ENCODE measurements at regions not wholly inside any gene's neighbourhood (a gene's known extent, or its start where the extent isn't known, plus 50 kb on each side); places are given as distances from the start of the nearest gene placed in this dataset.
A peak's percentile ranks its signal among the peaks of the same experiment; 100 is the strongest.
"Not testable (repeated sequence)": the region's sequence is repeated elsewhere in the genome, so short reads cannot be mapped to it uniquely, and the experiment has no call there.

DNA sequence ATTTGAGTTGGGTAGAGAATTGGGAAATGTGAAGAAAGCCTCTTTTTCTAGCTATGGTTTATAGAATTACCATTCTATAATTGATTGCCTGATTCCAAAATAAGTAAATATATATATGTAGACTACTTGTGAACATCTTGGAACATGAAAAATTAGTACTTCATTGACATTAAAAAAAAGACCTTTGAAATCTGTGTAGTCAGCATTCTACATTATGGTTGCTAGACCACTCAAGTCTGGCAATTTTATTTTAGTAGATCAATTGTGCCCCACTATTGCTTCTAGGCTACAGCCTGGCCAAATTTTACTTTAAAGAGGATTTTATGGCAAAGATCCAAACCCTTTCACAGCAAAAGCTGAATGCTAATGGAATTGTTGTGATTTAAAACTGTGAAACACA, 279.8 kb downstream of the IKZF2 start:
- DNase-seq (ENCODE audit: low spot score) = no peak

DNA sequence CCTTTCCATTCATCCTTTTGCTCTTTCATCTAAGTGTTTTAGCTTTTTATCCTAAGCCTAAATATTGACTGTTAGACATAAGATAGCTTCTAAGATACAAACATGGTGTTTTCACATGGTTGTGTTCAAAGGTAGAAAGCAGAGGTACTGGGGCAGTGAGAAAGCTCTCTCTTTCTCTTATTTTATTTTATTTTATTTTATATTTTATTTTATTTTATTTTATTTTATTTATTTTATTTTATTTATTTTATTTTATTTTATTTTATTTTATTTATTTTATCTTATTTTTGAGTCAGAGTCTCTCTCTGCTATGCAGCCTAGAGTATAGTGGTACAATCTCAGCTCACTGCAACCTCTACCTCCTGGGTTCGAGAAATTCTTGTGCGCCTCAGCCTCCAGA, 287.2 kb downstream of the IKZF2 start:
- DNase-seq (ENCODE audit: low spot score) = no peak

DNA sequence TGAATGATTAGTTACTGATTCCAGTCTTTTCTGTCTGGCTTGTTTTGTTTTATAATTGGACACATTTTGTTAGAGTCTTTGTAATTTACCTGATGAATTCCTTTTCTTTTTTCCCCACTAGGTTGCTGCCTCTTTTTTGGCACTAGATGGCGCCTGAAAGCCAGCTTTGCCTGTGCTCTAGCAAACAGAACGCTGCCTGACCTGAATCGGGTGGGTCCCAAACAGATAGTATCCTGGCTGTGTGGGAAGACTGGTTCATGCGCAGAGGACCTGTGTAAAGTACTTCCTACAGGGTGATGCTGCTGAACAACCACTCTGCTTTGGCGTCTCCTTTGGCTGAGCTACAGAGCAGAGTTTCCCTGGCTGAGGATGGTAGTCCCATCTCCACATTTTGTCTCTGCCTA, 288.2 kb downstream of the IKZF2 start:
- peak; percentile 60 for DNase-seq (ENCODE audit: low spot score)

DNA sequence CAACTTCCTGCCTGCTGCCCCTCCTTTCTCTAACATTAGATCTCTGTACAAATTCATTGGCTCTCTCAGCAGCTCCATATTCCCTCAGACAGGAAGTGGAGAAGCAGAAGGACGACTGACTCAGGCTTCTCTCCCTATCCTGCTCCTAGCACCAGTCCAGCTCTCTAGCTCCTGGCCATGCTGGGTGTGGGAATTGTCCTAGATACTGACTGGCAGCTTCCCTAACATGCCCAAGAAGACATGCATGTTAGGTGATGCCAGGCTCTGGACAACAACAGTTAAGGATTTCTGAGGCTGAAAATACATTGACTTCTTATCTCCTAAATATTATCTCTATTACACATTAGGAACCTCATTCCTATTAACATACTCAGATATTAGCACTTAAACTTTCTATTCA, 292.9 kb downstream of the IKZF2 start:
- DNase-seq (ENCODE audit: low spot score) = no peak

DNA sequence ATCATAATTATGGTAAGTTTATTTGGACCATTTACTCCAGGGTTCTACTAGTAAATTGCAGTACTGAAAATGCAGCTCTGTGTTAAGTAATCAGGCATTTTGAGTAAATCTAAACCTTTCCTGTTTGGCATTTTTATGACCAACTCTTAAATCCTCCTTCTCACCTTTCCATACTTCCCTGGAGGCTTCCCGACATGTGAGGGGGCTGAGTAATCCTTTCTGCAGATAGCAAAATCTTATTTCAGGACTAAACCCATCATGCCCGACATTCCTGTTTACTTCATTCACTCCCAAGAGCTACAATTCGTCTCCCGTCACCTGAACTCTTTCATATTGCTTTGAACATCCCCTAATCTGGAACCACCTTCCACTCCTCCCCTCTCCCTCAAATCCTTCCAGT, 296.6 kb downstream of the IKZF2 start:
- no peak for DNase-seq (ENCODE audit: low spot score)

- DNase-seq (ENCODE audit: low spot score) = no peak
Measured at GRCh38 chr2:212854116-212854515, 297.3 kb downstream of the IKZF2 start.

GRCh38 chr2:212845941-212846340, 305.5 kb downstream of the IKZF2 start:
- DNase-seq (ENCODE audit: low spot score) = no peak

GRCh38 chr2:212843409-212844199, 305.0 kb upstream of the ERBB4 start:
- peak; percentile 56 for DNase-seq (ENCODE audit: low spot score)

DNA sequence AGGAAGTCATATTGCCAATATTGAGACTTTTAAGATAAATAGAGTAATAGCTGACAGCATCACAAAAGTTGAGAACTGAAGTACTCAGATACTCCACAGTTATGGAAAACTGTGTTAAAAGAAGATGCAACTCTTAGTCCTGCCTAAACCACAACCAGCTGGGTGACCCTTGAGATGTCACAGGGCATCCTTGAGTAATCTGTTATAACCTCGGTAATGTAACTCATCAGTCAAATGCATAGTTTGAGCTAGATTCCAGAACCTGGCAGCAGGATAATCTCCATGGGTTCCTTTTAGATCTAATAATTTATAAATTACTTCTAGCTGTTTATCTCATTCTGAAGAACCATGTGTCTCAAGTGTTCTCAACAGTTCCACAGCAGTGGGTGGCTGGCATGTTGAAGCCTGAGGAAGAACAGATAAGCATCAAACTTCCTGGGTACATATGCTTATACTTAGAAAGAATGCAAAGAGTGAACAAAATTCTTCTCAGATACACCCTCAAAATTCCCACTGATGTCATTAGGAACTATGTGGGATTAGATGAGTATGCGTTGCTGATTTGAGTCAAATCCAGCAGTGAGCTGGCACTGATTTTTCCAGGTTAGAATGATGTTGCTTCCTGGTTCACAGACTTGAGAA, 304.1 kb upstream of the ERBB4 start:
- DNase-seq (ENCODE audit: low spot score) = no peak

DNA sequence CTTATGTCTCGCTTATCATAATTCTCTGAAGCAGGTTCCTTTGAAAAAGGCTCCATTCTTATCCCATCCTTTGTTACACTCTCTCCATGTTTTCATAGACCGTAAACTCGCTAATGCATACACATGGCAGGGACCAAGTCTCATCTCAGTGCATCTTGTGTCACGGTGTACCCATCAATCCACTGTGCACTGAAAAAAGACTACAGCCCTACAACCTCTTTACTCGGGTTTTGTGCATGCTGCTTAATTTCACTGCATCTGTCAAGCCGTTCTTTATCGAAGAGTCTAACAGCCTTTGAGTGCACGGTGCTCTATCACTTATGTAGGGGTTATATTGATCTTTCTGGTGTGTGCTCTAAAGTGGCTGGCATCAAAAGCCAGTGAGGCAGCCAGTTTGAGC, 302.9 kb upstream of the ERBB4 start:
- DNase-seq (ENCODE audit: low spot score) = no peak

DNA sequence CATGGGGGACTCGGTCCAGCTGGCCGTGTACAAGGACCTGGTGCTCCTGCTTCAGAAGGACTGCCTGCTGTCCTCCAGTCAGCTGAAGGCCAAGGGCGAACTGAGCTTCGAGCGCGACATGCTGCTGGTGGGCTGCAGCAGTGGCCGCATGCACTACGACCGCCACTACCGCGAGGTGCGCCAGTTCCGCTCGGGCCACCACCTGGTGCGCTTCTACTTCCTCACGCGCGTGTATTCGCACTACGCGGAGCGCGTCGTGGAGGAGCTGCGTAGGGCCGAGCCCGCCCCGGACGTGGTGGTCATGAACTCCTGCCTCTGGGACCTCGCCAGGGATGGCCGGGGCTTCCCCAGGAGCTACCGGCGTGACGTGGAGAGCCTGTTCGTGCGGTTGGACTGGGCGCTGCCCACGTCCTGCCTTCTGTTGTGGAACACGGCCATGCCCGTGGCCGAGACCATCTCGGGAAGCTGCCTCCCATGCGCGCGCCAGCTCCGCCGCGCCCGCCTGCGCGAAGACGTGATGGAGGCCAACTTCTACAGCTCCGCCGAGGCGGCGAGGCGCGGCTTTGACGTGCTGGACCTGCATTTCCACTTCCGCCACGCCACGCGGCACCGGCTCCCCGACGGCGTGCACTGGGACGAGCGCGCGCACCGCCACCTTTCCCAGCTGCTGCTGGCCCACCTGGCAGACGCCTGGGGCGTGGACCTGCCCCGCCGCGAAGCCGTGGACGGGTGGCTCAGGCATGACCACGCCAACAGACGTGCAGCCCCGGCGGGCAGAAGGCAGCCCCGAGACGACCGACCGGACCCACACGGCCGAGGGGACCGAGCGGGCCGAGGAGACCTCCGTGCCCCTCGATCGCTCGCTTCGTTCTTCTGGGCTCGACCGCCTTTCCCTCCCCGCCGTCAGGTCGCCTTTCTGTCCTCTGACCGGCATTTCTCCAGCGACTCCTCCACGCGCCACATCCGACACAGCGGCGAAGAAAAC, 293.9 kb upstream of the ERBB4 start:
- no peak for DNase-seq (ENCODE audit: low spot score)

GRCh38 chr2:212831671-212832199, 293.1 kb upstream of the ERBB4 start:
- no peak for DNase-seq (ENCODE audit: low spot score)

- DNase-seq (ENCODE audit: low spot score) = no peak
Measured at GRCh38 chr2:212816267-212816666, 277.7 kb upstream of the ERBB4 start.

GRCh38 chr2:212815453-212815852, 276.9 kb upstream of the ERBB4 start:
- DNase-seq (ENCODE audit: low spot score) = no peak

- DNase-seq (ENCODE audit: low spot score) = no peak
Measured at GRCh38 chr2:212814941-212815340, 276.3 kb upstream of the ERBB4 start.

DNA sequence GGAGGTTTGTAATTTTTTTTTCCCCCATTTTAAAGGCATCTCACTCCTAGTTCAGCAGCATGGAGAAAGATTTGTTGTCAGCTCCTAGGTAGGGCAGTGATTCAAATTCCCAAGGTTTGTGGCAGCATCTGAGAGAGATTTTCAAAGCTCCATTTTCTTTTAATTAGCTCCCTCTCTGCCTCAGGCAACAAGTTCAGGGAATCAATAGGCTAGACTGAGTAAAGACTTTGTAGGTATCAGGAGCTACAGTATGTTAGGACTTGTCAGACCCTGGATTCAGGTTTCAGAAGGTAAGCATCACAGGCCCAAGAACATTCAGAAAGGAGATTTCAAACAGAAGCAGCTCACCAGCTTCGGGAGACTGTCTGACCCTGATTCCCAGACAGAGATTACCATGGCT, 273.3 kb upstream of the ERBB4 start:
- no peak for DNase-seq (ENCODE audit: low spot score)

DNA sequence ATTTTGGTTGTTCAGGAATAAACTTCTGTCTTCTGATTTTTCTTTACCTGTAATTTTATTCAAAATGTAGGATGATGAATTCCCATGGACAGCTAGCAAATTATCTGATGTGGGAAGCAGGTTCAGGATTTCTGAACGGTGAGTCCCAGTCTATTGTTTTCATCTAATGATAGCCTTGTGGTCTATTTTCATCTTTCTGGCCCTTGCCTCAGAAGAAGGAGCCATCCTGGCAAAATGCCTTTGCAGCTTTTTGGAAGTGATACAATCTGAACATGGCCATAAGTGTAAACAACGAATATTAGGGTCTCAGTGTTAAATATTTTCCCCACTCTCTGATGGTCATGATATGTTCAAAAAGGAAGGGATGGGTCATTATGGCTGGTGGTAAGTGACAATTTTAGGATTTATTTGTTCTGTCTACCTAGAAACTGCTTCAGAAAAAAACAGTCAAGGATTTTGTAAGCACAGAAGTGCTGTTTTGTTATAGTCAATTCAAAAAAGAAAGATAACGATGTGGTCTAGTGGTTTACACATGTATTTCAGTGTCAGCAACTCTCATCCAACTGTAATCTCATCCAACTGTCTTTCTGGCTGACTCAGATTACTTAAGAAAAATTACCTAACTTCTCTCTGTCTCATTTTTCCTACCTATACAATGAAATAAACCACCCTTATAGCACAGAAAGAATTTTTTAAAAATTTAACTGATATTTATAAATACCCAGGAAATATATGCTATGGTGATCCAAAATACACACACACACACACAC, 272.6 kb upstream of the ERBB4 start:
- no peak for DNase-seq (ENCODE audit: low spot score)

DNA sequence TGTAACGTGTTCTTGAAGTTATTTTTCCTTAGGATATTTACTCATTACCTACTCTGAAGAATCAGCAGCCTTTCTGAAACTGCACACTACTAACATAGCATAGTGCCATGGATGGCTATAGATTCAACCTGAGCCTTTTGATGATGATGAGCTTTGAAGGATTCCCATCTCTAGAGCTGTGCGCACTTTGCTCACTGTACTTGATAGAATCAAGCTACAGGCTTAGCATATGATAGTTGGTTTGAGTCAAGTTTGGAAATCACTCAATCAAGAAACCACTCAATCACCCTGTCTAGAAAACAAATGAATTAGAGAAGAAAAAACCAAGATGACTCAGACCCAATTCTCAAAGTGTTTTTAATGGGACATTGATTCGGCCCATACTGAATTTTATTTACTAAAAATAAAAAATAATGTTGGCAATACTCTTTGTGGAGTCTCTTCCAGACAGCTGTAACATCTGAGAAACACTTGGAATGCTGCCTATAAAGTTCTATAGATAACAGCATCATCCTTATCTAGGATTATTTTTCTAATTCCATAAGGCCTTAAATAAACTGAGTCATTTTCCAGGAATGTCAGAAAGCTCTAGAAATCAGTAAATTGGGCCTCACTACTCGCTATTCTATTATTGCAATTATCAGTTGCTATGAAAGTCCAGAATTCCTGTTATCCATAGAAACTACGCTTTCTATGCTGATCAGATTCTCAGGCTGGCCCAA, 259.0 kb upstream of the ERBB4 start:
- DNase-seq (ENCODE audit: low spot score) = no peak

GRCh38 chr2:212794471-212794870, 255.9 kb upstream of the ERBB4 start:
- no peak for DNase-seq (ENCODE audit: low spot score)

DNA sequence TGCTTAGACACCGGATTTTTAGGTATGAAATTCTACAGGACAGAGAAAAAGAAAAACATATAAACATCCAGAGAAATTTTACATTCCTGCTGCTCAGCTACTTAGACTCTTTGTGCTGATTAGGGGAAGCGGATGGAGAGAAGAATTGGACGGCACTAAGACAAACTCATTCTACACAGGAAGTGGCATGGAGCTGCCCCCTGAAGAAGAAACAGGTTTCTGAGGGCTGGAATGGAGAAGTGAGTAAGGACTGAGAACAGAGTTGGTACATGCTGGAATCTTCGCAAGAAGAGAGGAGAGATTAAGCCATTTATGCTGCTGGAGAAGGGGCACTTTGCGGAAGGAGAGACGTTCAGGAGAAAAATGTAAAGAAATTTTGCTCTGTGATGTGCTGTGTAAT, 253.0 kb upstream of the ERBB4 start:
- no peak for DNase-seq (ENCODE audit: low spot score)

DNA sequence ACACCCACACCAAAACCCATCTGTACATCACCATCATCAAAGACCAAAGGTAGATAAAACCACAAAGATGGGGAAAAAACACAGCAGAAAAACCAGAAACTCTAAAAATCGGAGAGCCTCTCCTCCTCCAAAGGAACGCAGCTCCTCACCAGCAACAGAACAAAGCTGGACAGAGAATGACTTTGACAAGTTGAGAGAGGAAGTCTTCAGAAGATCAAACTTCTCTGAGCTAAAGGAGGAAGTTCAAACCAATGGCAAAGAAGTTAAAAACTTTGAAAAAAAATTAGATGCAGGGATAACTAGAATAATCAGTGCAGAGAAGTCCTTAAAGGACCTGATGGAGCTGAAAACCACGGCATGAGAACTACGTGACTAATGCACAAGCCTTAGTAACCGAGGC, 247.5 kb upstream of the ERBB4 start:
- not testable (repeated sequence) for DNase-seq (ENCODE audit: low spot score)

Measured in RKO (cell line).